ENCODE measurements at regions not wholly inside any gene's neighbourhood (a gene's known extent, or its start where the extent isn't known, plus 50 kb on each side); places are given as distances from the start of the nearest gene placed in this dataset.

DNA sequence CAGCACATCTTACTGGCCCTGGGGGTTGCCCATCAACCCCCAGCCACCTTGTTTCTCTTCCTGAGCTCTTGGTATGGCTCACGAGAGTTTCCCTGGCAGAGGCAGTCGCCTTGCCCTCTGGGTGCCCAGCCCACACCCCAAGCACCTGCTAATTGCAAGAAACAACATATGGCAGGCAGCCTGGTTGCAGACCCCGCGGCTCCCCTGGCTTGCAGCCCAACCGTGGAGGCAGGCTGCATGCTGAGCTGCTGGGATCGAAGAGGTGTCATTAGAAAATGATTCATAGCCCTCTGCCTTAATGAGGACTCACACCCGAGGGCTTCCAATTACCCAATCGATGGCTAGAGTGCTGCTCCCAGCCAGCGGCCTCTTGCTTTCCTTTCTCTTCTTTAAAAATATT lies 115.7 kb downstream of the TMEM114 start:
- WGBS, 2 experiments (ENCODE audit: extremely low coverage in 1 of 2, insufficient coverage in 1 of 2, insufficient read length in 1 of 2, insufficient replicate concordance in 2 of 2, low coverage in 1 of 2, low lambda C conversion rate in 2 of 2, missing lambda C conversion rate in 1 of 2) = 91% methylated on average over 9 of the region's 9 CpGs; no CpG with 5 or more reads in 1 of the 2 experiments
- H4K20me1 ChIP-seq (replicated peaks in 1 of 2; ENCODE audit: control insufficient read depth in 1 of 2, insufficient read depth in 2 of 2, low read length in 2 of 2) = no peaks in the 10 kb centered on the region
- DNase-seq (ENCODE audit: low read depth in 1 of 2, low spot score in 2 of 2) = no peak
- no peaks in the 10 kb centered on the region for H3K9me3 ChIP-seq (ENCODE audit: insufficient read depth in 2 of 2, low read depth in 1 of 2, low read length in 1 of 2)
- no peaks in the 10 kb centered on the region for H3K4me1 ChIP-seq (replicated peaks in 1 of 4; ENCODE audit: control insufficient read depth in 3 of 4, insufficient read depth in 4 of 4, low read length in 3 of 4)
- CTCF ChIA-PET (ENCODE audit: partially characterized antibody) = interaction anchor here (0.7 to 1.2 kb wide), 2 partner anchors 10 to 20 kb away, joined by 3 read pairs; no protein-coding TSS in a partner anchor
- H2BK15ac ChIP-seq (ENCODE audit: low read length) = no peak overlapping the region
- H3K4ac ChIP-seq (replicated peaks; ENCODE audit: insufficient read length, low read depth, low read length) = no peak overlapping the region
- no peak overlapping the region for H4K5ac ChIP-seq (ENCODE audit: insufficient read length, low read depth, low read length)
- H2BK5ac ChIP-seq (ENCODE audit: low read depth, low read length) = no peak overlapping the region
- no peaks in the 10 kb centered on the region for H3K27me3 ChIP-seq (replicated peaks in 1 of 4; ENCODE audit: control insufficient read depth in 3 of 4, extremely low read depth in 1 of 4, insufficient read depth in 3 of 4, low read length in 3 of 4)
- H4K8ac ChIP-seq (ENCODE audit: extremely low read depth, insufficient read depth, low read length) = no peak overlapping the region
- no peak overlapping the region for H2BK120ac ChIP-seq (replicated peaks; ENCODE audit: low read depth, low read length)
- H3K27ac ChIP-seq (ENCODE audit: low read depth, low read length) = no peak overlapping the region
- H2BK12ac ChIP-seq (ENCODE audit: low read depth, low read length) = no peak overlapping the region
- no peaks in the 10 kb centered on the region for H3K23me2 ChIP-seq (ENCODE audit: low read depth, low read length)
- no peak overlapping the region for H3K56ac ChIP-seq (replicated peaks; ENCODE audit: insufficient read length, low read depth, low read length)
- FAIRE-seq = no peak
- H2BK20ac ChIP-seq (ENCODE audit: low read length) = no peak overlapping the region
- no peak overlapping the region for H2AK5ac ChIP-seq (ENCODE audit: low read depth, low read length)
- POLR2A ChIA-PET (ENCODE audit: partially characterized antibody) = no interaction called here
- H3K14ac ChIP-seq (ENCODE audit: insufficient read length) = no peak overlapping the region
- no peaks in the 10 kb centered on the region for H3K79me1 ChIP-seq (ENCODE audit: low read depth, low read length)
- H2AFZ ChIP-seq (ENCODE audit: low read length) = no peak overlapping the region
- no peak overlapping the region for H3K23ac ChIP-seq (ENCODE audit: insufficient read length)
- no peak overlapping the region for H3K18ac ChIP-seq (ENCODE audit: extremely low read depth, low read length)
- no peak overlapping the region for H4K91ac ChIP-seq (replicated peaks; ENCODE audit: insufficient read length, low read length)
- H3K4me3 ChIP-seq (ENCODE audit: extremely low read depth in 1 of 4, insufficient read depth in 2 of 4, low read depth in 3 of 4, low read length in 4 of 4) = no peak overlapping the region
- no peak overlapping the region for H3K9ac ChIP-seq (replicated peaks in 1 of 4; ENCODE audit: extremely low read depth in 1 of 4, low read depth in 3 of 4, low read length in 3 of 4)
- no peak overlapping the region for H3K4me2 ChIP-seq (ENCODE audit: insufficient read depth in 1 of 2, low read depth in 2 of 2, low read length in 2 of 2)
- H3K36me3 ChIP-seq (ENCODE audit: control insufficient read depth in 2 of 4, insufficient read depth in 4 of 4, low read length in 3 of 4) = no peaks in the 10 kb centered on the region
- H3K79me2 ChIP-seq (ENCODE audit: control insufficient read depth in 1 of 2, insufficient read depth in 2 of 2, low read length in 2 of 2) = no peaks in the 10 kb centered on the region
- TF ChIP-seq SIRT6 (IDR thresholded peaks at IDR 0.05; ENCODE audit: low read length) (no peak), JUN (IDR thresholded peaks at IDR 0.05; ENCODE audit: low read depth, low read length) (no peak)
